ENCODE measurements at regions not wholly inside any gene's neighbourhood (a gene's known extent, or its start where the extent isn't known, plus 50 kb on each side); places are given as distances from the start of the nearest gene placed in this dataset.

DNA sequence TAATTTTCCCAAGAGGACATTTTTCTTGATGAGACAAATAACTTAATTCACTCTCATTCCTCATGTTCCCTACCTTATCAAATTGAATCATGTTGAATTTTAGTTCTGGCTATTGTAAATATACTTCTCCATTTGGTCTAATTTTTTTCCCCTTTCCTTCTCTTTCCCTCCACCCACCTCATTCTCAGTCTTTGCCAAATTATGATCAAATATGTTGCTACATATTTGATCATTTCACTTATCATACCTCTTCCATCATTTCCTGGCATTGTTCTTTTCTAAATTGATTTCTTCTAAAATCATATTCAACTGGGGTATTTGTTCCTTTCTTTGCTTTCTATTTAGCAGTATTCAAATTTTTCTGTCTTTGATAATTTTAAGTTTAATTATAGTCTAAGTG is 52.3 kb downstream of the HDGFL1 start:
- TF ChIP-seq, protein P1, sequence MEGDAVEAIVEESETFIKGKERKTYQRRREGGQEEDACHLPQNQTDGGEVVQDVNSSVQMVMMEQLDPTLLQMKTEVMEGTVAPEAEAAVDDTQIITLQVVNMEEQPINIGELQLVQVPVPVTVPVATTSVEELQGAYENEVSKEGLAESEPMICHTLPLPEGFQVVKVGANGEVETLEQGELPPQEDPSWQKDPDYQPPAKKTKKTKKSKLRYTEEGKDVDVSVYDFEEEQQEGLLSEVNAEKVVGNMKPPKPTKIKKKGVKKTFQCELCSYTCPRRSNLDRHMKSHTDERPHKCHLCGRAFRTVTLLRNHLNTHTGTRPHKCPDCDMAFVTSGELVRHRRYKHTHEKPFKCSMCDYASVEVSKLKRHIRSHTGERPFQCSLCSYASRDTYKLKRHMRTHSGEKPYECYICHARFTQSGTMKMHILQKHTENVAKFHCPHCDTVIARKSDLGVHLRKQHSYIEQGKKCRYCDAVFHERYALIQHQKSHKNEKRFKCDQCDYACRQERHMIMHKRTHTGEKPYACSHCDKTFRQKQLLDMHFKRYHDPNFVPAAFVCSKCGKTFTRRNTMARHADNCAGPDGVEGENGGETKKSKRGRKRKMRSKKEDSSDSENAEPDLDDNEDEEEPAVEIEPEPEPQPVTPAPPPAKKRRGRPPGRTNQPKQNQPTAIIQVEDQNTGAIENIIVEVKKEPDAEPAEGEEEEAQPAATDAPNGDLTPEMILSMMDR (IDR thresholded peaks at IDR 0.05; ENCODE audit: low read depth, low read length): no peak
- TF ChIP-seq EZH2phosphoT487 (IDR thresholded peaks at IDR 0.05; ENCODE audit: low read depth): no peak

Measured in OCI-LY3 (cell line).